ENCODE measurements at regions not wholly inside any gene's neighbourhood (a gene's known extent, or its start where the extent isn't known, plus 50 kb on each side); places are given as distances from the start of the nearest gene placed in this dataset.

DNA sequence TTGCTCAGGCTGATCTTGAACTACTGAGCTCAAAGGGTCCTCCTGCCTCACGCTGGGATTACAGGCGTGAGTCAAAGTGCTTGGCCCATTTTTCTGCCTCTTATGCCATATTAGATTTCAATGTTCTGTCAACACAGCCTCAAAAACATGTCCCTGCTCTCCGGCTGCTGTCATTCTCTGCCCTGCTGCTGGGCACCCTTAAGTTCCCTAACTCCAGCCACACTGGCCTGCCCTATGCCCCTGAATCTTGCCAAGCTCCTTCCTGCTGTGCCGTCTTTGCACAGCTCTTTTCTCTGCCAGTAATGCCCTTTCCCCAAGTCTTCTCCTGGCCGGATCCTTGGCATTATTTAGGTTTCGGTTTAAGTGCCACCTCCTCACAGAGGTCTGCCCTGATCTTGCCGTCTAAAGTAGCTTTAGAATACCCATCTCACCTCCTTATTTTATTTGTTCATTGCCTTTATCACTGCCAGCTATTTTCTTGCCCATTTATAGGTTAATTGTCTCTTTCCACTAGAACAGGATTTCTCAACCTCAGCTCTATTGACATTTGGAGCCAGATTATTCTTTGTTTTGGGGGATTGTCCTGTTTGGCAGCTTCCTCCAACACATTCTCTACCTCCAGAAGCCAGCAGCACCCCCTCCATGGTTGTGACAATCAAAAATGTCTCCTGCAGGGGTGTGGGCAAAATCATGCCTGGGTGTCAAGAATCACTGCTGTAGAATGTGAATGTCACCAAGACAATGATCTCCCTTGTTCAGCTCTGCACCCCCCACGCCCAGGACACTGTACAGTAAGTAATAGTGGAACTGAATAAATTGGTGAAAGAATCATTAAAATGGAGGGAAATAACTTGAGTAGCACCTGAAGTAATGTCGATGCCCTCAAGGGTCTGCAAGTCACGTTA lies 168.2 kb downstream of the CYLD start:
- DNase-seq = no peak

DNA sequence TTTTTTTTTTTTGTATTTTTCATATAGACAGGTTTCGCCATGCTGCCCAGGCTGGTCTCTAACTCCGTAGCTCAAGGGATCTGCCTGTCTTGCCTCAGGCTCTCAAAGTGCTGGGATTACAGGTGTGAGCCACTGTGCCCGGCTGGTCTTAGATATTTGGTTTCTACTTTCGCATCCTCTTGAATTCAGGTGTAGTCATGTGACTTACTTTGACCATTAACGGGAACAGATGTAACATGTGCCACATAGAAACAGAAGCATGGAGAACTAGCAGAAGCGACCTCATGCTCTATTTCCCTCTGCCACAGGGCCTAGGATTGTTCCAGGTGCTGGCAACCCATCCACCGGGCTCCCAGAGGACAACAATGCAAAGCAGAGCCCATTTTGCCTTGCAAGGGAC lies 166.6 kb downstream of the CYLD start:
- no peak for DNase-seq

DNA sequence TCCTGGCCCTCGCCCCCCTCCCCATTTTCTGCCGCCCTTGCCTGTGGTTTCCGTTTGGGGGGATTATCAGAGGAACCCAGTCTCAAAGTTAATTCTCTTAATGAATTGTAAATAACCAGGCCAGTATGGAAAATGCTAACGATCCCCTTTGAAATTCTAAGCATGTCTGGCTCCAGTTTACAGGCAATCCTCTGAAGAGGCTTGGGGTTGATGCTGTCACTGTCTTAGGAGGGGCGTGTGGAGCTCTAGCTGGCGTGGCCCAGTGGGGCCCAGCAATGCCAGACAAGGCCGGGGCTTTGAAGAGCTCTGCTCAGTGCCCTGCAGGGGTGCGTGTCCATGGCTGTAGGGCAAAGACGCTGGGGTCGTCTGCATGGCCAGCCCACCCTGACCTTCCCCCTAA lies 164.6 kb downstream of the CYLD start:
- no peak for DNase-seq

DNA sequence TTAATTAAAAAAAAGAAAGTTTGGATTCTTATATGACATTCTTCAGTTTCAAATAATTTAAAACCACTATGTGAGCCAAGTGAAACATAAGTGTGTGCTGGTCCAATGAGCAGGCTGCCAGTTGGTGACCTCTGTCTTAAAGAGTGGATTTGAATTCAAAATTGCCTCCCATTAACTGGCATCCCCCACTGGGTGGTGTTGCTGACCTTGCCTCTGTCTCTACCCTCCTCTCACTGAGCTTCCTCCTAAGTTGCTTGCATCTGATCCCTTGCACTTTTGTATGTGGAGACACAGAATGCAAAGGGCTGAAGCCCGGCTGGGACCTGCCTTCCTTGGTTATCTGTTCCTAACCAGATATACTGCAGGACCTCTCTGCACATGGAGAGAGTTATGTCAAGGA lies 160.6 kb downstream of the CYLD start:
- no peak for DNase-seq

DNA sequence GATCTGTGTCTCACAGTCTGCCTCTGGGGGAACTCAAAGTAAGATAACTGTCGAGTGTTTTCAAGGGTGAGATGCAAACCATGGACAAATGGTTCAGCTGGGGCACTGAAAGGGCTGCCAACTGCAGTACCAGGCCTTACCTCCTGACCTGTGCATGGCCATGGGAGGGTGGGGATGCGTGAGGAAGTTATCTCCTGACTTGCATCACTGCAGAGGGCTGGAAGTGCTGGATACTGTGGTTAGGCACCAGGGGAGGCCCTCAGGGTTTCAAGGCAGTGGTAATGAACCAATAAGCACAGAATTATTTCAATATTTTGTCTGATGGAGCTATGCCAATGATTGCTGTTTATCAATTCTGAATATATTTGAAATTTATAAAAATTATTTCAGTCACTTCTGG lies 159.2 kb downstream of the CYLD start:
- no peak for DNase-seq

DNA sequence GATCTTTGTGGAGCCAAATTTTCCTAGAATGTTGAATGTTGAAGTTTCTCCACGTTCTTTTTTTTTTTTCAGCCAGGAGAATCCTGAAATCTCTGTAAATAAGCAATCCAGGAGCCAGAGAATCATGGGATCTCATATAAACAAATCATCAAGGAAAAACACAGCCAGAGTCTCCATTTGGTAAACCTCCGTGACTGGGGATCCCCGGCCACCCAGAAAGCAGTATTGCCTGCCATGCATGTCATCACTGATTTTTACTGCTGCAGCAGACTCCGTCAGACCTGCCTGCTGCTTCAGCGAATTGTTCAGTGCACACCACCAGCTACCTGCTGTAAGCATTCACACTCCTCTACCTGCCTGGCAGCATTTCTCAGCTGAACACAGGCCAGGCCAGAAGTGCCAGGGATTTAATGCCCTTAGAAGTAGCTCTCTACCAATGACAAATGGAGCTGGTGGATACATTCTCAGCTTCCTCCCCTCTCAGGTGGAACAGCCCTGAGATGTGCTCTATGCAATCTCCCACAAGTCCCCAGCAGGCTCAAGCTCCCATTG lies 158.6 kb downstream of the CYLD start:
- DNase-seq = no peak

DNA sequence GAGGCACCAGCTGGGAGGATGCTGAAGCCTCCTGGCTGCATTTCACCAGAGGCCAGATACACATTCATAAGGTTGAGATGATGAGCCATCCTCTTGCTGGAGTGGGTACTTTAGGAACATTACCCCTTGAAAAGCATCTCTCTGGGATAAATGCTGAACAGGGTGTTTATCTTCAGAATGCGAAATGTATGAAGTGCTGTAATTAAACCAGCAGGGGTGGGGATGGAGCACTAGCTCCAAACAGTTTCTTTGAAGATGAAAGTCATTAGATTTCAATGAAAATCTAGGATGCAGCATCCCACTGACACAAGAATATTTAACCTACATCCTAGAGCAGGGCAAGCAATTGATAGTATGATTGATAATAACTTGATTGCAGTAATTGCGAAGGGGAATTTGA lies 158.1 kb downstream of the CYLD start:
- peak; percentile 44 to 55 for DNase-seq

DNA sequence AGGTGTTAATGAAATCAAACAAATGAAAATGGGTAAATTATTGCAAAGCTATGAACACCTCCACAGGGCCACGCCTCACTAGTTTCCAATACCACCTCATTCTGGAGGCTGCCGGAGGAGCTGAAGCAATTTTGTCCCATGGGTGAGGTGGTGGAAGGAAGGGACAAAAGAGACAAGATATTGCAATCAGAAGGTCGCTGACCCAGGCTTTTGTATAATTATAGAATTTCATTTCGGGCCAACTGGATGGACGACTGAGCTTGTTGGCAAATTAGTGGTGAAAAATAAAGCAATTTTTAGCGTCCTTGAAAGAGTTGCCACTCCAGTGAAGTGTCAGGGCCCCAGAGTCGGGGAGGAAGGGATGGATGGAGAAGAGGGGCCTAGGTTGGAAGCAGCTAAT lies 147.9 kb downstream of the CYLD start:
- DNase-seq = no peak

DNA sequence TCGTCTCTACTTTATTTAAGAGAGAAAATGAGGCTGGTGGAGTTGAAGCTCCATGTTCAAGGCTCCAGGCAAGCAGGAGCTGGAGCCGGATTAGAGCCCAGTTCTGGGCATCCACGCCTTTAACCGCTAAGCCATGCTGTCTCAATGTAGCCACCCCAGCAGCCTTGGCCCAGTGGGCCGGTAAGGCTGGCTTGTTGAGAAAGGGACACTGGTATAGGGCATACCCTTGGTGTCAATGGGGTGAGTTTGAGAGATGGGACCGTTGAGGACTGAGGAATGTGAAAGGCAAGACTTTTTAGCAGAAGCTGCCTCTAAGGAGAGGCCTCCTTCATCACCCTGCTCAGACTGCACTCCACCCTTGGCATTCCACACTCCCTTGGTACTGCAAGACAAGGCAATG lies 147.4 kb downstream of the CYLD start:
- no peak for DNase-seq

DNA sequence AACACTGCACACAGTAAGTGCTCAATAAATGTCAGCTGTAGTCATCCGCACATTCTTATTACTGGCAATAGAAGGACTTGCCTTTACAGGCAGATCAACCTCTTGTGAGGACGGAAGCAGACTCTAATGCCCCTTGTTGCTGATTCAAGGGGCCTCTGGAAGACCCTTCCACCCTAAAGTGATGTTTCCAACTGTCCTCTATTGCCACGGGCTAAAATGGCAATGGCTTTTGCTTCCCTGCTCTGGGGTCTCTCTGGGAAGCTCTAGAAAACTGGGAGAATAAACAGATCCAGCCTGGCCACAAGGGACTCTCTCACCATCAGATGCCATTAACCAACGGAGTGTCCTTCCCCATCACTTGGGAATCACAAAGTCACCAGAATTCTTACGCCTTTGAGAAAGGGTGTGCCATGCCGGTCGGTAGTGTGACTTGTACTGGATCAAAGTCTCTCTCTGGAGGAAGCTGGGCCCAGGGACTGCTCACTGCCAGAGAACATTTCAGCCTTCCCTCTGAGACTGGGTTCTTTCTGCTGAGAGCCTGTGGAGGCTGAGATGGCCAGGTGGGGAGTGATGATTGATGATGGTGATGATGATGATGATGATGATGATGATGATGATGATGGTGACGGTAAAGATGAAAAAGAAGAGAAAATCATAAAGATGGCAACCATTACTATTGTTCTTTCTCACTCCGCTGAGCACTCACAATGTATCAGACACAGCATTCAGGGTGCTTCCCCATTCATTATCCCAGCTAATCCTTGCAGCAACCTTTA lies 146.8 kb downstream of the CYLD start:
- DNase-seq = no peak

DNA sequence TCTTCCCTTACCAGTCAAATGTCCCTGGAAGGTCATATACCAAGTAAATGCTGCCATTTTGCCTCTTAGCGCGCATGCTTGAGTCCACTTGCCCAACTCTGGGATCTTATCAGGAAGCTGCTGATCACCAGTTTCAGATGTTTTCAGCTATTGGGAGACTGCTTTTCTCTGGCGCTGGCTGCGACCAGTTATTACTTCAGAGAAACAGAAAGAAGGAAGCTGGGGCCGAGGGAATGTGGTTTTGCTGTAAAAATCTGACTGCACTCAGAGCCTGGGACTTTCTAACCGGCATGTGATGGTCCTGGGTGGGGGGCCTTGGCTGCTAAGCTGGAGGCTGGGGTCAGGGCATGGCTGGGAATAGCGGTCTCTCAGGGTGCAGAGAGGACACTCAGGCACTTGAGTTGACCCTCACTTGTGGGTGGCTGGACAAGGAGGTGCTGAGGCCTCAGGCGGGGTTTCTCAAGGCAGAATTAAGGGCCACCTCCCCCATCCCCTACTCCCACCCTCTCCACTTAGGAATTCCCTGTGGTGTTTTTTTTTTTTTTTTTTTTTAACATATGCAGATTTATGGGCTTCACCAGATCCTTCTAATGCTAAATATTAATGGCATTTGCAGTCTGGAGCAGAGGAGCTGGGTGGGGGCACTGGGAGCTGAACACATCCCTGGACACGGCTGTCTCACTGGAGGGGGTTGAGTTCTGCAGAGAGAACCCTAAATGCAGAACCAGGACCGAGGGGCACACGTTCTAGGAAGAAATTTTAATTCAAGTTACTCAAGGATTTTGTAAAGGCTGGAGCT lies 145.8 kb downstream of the CYLD start:
- no peak for DNase-seq

DNA sequence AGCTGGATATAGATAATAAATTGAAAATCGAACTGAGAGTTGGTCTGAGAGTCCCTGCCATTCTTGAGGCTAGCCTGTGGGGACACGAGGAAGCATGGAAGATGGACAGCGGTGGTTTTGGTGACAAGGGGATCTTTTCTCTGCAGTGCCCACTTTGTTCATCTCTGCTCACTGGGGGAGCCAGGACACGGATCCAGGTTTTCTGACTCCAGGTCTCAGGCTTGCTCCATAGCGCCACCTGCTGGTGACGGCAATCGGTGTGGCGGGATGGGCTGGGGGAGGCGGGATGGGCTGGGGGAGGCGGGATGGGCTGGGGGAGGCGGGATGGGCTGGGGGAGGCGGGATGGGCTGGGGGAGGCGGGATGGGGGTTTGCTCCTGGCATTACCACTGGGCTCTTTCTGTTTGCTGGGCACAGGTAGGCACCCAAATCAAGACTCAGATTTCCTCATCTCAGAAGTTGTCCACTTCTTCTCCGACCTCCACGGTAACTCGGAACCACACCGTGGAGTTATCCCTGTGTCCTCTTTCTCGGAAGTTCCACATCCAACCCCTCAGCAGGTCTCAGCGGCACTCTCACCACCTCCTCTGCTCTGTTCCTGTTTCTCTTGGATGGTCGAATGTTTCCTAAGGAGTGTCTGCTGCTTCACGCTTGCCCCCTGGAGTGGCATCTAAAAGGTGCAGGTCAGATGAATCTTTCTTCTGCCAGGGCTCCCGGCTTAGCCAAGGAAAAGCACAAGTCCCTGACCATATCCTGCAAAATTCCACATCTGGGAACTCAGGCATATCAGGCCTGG lies 142.4 kb downstream of the CYLD start:
- DNase-seq = no peak

DNA sequence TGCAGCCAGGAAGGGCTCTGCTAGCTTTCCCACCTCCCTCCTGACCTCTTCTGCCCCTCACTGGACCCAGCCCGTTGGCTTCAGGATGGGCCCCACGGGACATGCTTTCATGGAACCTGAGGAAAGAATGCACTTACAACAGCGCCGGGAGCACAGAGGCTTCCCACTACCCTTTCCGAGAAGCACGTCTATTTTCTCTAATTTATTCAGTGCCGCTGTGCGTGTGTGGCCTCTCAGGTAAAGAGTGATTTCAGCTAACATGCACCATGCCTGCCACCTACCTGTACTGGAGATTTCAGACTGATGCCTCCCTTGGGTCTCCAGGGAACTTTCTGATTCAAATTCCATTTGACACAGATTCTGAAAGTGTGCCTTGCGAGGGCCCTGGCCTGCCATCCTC lies 140.1 kb downstream of the CYLD start:
- DNase-seq = no peak

DNA sequence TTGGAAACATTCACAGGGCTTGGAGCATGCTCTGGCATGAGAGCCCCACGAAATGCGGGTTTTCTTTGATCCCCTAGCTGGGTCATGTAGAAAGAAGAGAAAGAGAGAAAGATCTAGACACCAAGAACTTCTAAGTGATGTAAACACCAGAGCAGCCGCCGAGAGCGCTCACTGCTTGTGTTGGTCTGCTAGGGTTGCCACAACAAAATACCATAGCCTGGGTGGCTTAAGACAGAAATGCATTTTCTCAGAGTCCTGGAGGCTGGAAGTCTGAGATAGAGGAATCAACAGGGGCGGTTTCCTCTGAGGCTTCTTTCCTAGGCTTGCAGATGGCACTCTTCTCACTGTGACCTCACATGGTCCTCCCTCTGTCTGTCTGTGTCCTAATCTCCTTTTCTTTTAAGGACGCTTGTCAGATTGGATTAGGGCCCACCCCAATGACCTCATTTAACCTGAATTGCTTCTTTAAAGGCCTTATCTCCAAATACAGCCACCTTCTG lies 139.5 kb downstream of the CYLD start:
- DNase-seq = no peak

DNA sequence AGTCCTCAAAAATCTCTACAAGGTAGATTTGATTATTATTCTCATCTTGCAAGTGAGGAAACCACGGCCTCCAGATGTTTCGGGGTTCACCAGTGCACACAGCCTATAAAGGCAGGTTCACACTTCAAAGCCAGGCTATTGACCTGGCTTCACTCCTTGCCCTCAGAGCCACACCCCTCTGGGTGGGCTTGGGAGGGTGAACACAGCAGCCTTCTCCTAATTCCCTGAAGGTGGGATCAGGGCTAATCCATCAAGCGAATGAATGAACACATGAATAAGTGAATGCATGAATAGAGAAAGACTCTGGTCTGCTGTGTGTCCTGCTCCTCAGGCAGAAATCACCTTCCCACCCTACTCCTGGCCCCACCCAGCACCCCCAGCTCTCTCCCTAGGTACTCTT lies 139.0 kb downstream of the CYLD start:
- DNase-seq = no peak

DNA sequence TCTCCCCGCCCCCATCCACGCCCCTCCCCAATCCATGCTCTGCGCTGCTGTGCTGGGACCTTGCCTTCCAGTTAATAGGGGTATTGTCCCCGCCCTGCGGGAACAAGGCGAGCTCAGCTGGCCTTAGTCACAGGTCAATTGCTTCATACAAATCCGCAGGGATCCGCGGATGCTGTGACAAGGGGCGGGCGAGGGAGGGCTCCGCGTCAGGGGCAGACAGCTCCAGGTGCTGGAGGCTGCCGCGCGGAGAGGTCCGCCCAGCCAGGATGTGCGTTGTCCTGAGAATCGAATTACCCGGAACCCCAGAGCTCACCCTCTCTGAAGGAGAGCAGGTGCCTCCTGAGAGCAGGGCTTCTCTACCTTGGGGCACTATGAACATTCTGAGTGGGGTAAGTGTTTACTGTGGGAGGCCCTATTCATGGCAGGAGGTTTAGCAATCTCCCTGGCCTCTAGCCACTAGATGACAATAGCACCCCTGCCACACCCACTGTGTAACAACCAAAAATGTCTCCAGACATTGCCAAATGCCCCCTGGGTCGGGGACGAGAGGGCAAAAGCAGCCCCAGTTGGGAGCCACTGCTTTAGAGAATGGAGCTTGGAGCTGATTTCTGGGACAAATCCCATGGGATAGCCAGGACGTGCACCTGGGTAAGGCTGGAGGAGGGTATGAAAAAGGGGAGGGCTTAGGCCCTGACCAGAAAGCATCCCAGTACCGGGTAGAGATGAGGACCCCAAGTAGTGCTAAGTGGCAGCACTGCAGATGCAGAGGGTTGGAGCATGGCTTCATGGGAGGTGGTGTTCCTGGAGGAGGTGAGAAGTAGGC lies 138.2 kb downstream of the CYLD start:
- no peak for DNase-seq

DNA sequence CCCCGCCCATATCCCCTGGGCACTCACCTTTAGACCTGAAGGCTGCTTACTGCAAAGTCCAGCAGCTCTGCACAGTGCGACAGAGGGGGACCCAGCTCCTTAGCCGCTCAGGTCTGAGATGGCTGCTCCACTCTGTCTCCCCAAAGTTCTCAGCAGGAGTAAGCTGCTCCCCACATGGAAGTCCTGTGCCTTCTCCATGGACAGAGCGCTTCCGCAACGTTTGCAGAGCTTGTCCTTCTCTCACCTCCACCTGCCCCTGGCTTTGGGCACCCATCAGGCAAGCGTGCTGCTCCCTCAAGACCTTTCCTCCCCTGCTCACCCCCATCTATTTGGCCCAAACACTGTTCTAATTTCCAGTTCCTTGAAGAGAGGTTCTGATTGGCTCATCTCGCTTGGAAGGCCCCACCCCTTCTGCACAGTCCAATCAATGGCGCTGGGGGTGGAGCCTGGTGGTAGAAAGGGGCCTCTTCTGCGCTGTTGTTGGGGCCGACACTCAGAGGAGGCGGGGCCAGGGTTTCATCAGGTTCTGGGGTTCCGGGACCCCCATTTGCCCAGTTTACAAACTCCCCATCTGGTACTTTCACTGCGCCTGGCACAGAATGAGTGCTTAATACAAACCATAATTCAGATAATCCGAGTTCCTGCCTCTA lies 137.2 kb downstream of the CYLD start:
- DNase-seq = no peak

DNA sequence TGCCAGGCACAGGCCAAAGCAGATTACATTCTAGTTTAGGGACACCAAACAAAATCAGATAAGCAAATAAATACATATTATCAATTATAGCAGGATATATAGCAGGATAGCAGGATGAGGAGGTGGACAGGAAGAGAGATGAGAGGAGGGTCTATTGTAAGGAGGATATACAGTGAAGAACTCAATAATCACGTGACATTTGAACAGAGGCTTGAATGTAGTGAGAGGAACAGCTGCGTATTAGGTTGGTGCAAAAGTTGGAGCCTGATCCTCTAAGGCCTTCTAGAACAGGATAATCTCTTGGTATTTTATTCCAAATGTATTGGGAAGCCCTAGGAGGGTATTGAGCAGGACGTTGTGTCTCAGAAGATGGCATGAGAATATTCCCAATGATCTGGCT lies 136.7 kb downstream of the CYLD start:
- no peak for DNase-seq

DNA sequence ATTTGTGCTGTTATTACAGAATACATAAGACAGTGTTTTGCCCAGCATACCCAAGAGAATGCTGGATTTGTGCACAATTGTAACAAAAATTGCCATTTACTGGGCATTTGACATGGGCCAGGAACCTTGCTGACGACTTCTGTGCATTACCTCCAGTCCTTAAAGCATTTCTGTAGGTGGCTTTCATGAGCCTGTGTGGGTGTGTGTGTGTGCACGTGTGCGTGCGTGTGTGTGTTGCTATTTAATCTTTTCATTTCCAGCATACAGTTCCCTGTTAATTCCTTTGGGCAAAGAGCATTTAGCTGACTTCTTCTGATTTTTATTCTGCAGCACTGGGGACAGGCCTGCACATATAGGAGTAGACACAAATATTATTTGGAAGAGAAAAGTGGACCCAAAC lies 134.4 kb downstream of the CYLD start:
- no peak for DNase-seq

DNA sequence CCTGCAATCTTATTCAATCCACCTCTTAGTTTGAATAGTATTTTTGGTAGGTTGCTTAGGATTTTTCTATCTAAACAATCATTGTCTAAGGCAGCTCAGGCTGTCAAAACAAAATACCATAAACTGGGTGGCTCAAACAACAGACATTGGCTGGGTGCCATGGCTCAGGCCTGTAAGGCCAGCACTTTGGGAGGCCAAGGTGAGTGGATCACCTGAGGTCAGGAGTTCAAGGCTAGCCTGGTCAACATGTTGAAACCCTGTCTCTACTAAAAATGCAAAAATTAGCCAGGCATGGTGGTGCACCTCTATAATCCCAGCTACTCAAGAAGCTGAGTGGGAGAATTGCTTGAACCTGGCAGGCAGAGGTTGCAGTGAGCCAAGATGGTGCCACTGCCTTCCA lies 126.7 kb downstream of the CYLD start:
- no peak for DNase-seq

DNA sequence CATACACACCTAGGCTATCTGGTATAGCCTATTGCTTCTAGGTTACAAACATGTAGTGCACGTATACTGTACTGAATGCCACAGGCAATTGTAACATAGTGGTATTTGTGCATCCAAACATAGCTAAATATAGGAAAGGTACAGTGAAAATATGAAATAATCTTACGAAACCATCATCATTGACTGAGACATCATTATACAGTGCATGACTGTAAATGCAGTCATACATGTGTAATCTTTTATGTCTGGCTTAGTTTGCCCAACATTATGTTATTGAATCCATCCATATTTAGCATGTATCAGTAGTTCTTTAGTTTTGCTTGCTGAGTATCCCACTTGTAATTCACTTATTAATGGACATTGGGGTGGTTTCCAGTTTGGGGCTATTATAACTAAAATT lies 124.9 kb downstream of the CYLD start:
- DNase-seq = no peak
